H1 (cell line): ENCODE measurements at regions not wholly inside any gene's neighbourhood (a gene's known extent, or its start where the extent isn't known, plus 50 kb on each side); places are given as distances from the start of the nearest gene placed in this dataset.

Source experiments
- ATF2 ChIP-seq: IDR thresholded peaks from 2 replicates; pipeline ENCODE4 v1.6.1; 2012; ENCODE audit warnings: low read length, inconsistent platforms
- CTBP2 ChIP-seq: IDR thresholded peaks from 2 replicates; pipeline ENCODE4 v1.7.0; 2011; ENCODE audit warnings: borderline replicate concordance, mild to moderate bottlenecking, moderate library complexity, mixed read lengths, low read length; ENCODE audit not compliant: insufficient read depth, insufficient read length
- GABPA ChIP-seq: IDR thresholded peaks from 2 replicates; pipeline ENCODE4 v1.6.1; 2011; ENCODE audit warnings: mild to moderate bottlenecking, low read length, moderate library complexity, borderline replicate concordance; ENCODE audit not compliant: insufficient read depth
- HDAC6 ChIP-seq: IDR thresholded peaks from one replicate; pipeline ENCODE4 v1.7.1; 2012; ENCODE audit warnings: low read depth, mild to moderate bottlenecking, inconsistent platforms, low read length, moderate library complexity
- KDM1A ChIP-seq: fragments of 200-600, 300-600 bp; sonication (generic); IDR thresholded peaks from 2 replicates; pipeline ENCODE4 v1.7.1; 2016; ENCODE audit warnings: mild to moderate bottlenecking, low read length, borderline replicate concordance
- SIRT6 ChIP-seq: IDR thresholded peaks from one replicate; pipeline ENCODE4 v1.7.1; 2012; ENCODE audit warnings: low read length, inconsistent platforms
- TCF12 ChIP-seq: IDR thresholded peaks from 2 replicates; pipeline ENCODE4 v1.6.1; 2011; ENCODE audit warnings: low read depth, mild to moderate bottlenecking, low read length

DNA sequence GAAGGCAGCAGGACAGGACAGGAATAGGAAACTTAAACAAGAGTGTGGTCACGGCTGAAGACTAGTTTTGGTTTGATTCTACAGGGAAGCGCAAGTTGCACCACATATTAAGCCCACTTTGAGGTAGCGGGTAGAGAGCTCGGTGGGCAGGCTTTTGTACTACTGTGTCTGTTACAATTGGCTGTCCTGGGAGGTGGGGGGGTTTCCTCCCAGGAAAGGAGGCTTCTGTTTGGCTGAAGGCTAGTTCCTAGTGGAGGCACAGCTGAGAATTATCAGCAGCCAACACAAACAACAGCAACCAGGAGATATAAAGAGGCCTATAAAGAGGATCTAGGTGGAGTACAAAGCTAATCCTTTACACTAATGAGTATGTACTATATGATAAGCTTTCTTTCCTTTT is 62.7 kb downstream of the ZNF648 start (continued):
- no peak for TF ChIP-seq KDM1A
- TF ChIP-seq TCF12: no peak
- TF ChIP-seq SIRT6: no peak
- no peak for TF ChIP-seq GABPA
- no peak for TF ChIP-seq CTBP2
- TF ChIP-seq ATF2: no peak
- TF ChIP-seq HDAC6: no peak
